ENCODE measurements at regions not wholly inside any gene's neighbourhood (a gene's known extent, or its start where the extent isn't known, plus 50 kb on each side); places are given as distances from the start of the nearest gene placed in this dataset.
"Not testable (repeated sequence)": the region's sequence is repeated elsewhere in the genome, so short reads cannot be mapped to it uniquely, and the experiment has no call there.

GRCh38 chr6:167748458-167749379 lies 78.0 kb upstream of the AFDN start:
- no peak overlapping the region for H3K27ac ChIP-seq (ENCODE audit: low read depth in 1 of 2, low read length in 1 of 2)
- no peak overlapping the region for H3K4me3 ChIP-seq (ENCODE audit: low read length in 2 of 2)
- no peaks in the 10 kb centered on the region for H3K9me3 ChIP-seq (ENCODE audit: control insufficient read depth in 2 of 2, insufficient read depth in 1 of 2, low read length in 1 of 2)
- H3K27me3 ChIP-seq (ENCODE audit: control insufficient read depth in 2 of 2, insufficient read depth in 1 of 2, low read length in 1 of 2), result no peaks in the 10 kb centered on the region
- no peak for DNase-seq (ENCODE audit: low read depth in 6 of 9, low spot score in 9 of 9)
- WGBS, result 92% methylated on average over 26 of the region's 26 CpGs
- no peaks in the 10 kb centered on the region for H3K36me3 ChIP-seq (ENCODE audit: control insufficient read depth in 2 of 2, insufficient read depth in 2 of 2, low read length in 1 of 2)
- H3K4me1 ChIP-seq (ENCODE audit: control insufficient read depth in 2 of 2, insufficient read depth in 2 of 2, low read length in 2 of 2), result no peaks in the 10 kb centered on the region

DNA sequence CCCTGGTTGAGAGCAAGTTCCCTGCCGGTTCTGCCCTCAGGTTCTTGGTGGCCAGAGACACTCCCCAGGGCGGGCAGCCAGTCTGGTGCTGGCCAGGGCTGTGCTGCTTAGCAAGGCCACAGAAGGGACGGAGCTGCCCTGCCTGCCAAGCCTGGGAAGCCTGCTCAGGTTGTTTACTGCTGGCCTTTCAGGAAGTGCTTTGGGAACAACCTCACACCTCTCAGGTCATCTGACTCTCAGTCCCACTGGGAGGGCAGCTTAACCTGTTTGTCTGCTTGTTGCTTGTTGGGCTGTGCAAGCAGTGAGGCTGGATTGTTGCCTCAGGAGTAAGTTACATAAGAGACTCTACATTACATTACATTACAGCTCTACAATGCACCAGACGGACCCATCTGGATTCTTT lies 75.8 kb upstream of the AFDN start:
- Histone ChIP-seq H3K36me3 (ENCODE audit: control insufficient read depth in 2 of 2, insufficient read depth in 2 of 2, low read length in 1 of 2) (no peaks in the 10 kb centered on the region), H3K4me1 (ENCODE audit: control insufficient read depth in 2 of 2, insufficient read depth in 2 of 2, low read length in 2 of 2) (no peaks in the 10 kb centered on the region), H3K4me3 (ENCODE audit: low read length in 2 of 2) (no peak overlapping the region), H3K9me3 (ENCODE audit: control insufficient read depth in 2 of 2, insufficient read depth in 1 of 2, low read length in 1 of 2) (no peaks in the 10 kb centered on the region), H3K27me3 (ENCODE audit: control insufficient read depth in 2 of 2, insufficient read depth in 1 of 2, low read length in 1 of 2) (no peaks in the 10 kb centered on the region), H3K27ac (ENCODE audit: low read depth in 1 of 2, low read length in 1 of 2) (no peak overlapping the region)
- no peak for DNase-seq (ENCODE audit: low read depth in 6 of 9, low spot score in 9 of 9)
- WGBS, result 93% methylated on average over 4 of the region's 4 CpGs

GRCh38 chr6:167751579-167752115 lies 75.1 kb upstream of the AFDN start:
- no peaks in the 10 kb centered on the region for H3K4me1 ChIP-seq (ENCODE audit: control insufficient read depth in 2 of 2, insufficient read depth in 2 of 2, low read length in 2 of 2)
- no peaks in the 10 kb centered on the region for H3K36me3 ChIP-seq (ENCODE audit: control insufficient read depth in 2 of 2, insufficient read depth in 2 of 2, low read length in 1 of 2)
- no peaks in the 10 kb centered on the region for H3K27me3 ChIP-seq (ENCODE audit: control insufficient read depth in 2 of 2, insufficient read depth in 1 of 2, low read length in 1 of 2)
- no peak overlapping the region for H3K4me3 ChIP-seq (ENCODE audit: low read length in 2 of 2)
- WGBS, result 49% methylated on average over 7 of the region's 7 CpGs
- DNase-seq (ENCODE audit: low read depth in 6 of 9, low spot score in 9 of 9), result no peak
- H3K27ac ChIP-seq (ENCODE audit: low read depth in 1 of 2, low read length in 1 of 2), result no peak overlapping the region
- H3K9me3 ChIP-seq (ENCODE audit: control insufficient read depth in 2 of 2, insufficient read depth in 1 of 2, low read length in 1 of 2), result no peaks in the 10 kb centered on the region

DNA sequence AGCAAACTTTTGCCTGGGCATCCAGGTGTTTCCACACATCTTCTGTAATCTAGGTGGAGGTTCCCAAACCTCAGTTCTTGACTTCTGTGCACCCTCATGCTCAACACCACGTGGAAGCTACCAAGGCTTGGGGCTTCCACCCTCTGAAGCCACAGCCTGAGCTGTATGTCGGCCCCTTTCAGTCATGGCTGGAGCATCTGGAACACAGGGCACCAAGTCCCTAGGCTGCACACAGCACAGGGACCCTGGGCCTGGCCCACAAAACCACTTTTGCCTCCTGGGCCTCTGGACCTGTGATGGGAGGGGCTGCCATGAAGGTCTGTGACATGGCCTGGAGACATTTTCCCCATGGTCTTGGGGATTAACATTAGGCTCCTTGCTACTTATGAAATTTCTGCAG lies 73.4 kb upstream of the AFDN start:
- WGBS, result 79% methylated on average over 2 of the region's 2 CpGs

DNA sequence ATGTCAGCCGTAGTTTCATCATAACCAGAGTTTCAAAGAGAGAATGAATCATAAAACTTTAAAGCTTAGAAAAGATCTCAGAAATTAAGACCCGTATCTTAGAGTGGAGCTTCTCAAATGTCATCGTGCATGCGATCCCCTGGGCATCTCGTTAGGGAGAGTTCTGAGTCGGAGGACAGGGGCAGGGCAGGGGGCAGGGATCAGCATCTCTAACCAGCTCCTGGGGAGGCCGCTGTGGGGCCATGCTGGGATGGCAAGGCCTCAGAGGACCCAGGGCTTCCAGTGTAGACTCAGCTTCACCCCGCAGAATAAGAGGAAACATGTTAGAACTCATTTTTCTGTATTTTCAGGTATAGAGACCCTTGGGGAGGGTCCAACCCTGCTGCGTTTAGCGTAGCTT lies 72.0 kb upstream of the AFDN start:
- H3K9me3 ChIP-seq (ENCODE audit: control insufficient read depth in 2 of 2, insufficient read depth in 1 of 2, low read length in 1 of 2), result no peaks in the 10 kb centered on the region
- no peak overlapping the region for H3K4me3 ChIP-seq (ENCODE audit: low read length in 2 of 2)
- DNase-seq (ENCODE audit: low read depth in 6 of 9, low spot score in 9 of 9), result no peak
- no peaks in the 10 kb centered on the region for H3K4me1 ChIP-seq (ENCODE audit: control insufficient read depth in 2 of 2, insufficient read depth in 2 of 2, low read length in 2 of 2)
- 89% methylated on average over 10 of the region's 10 CpGs for WGBS
- H3K27me3 ChIP-seq (ENCODE audit: control insufficient read depth in 2 of 2, insufficient read depth in 1 of 2, low read length in 1 of 2), result no peaks in the 10 kb centered on the region
- no peak overlapping the region for H3K27ac ChIP-seq (ENCODE audit: low read depth in 1 of 2, low read length in 1 of 2)
- no peaks in the 10 kb centered on the region for H3K36me3 ChIP-seq (ENCODE audit: control insufficient read depth in 2 of 2, insufficient read depth in 2 of 2, low read length in 1 of 2)

More for the DNA sequence above, 73.4 kb upstream of the AFDN start:
- DNase-seq (ENCODE audit: low read depth in 6 of 9, low spot score in 9 of 9); H3K27ac ChIP-seq (ENCODE audit: low read depth in 1 of 2, low read length in 1 of 2); H3K36me3 ChIP-seq (ENCODE audit: control insufficient read depth in 2 of 2, insufficient read depth in 2 of 2, low read length in 1 of 2); H3K9me3 ChIP-seq (ENCODE audit: control insufficient read depth in 2 of 2, insufficient read depth in 1 of 2, low read length in 1 of 2); H3K4me3 ChIP-seq (ENCODE audit: low read length in 2 of 2); H3K27me3 ChIP-seq (ENCODE audit: control insufficient read depth in 2 of 2, insufficient read depth in 1 of 2, low read length in 1 of 2); H3K4me1 ChIP-seq (ENCODE audit: control insufficient read depth in 2 of 2, insufficient read depth in 2 of 2, low read length in 2 of 2): not testable (repeated sequence)

DNA sequence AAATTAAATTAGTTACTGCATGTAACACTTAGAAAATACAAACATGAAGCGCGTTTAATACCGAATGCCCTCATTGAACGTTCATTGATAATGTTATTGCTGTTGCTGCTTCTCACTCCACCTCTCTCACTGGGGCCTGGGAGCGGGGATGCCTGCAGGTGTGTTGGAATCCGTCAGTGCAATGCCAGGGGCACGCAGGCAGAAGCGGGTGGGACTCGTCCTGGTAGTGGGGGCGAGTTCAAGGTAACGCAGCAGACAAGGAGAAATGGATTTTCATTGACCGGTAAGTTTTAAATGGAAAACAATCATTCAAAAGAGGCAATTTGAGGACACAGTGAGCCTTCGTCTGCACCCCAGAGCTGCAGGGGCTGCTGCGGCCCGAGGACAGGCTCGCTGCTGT lies 71.2 kb upstream of the AFDN start:
- Histone ChIP-seq H3K27me3 (ENCODE audit: control insufficient read depth in 2 of 2, insufficient read depth in 1 of 2, low read length in 1 of 2) (no peaks in the 10 kb centered on the region), H3K4me1 (ENCODE audit: control insufficient read depth in 2 of 2, insufficient read depth in 2 of 2, low read length in 2 of 2) (no peaks in the 10 kb centered on the region), H3K4me3 (ENCODE audit: low read length in 2 of 2) (no peak overlapping the region), H3K9me3 (ENCODE audit: control insufficient read depth in 2 of 2, insufficient read depth in 1 of 2, low read length in 1 of 2) (no peaks in the 10 kb centered on the region), H3K27ac (ENCODE audit: low read depth in 1 of 2, low read length in 1 of 2) (no peak overlapping the region), H3K36me3 (ENCODE audit: control insufficient read depth in 2 of 2, insufficient read depth in 2 of 2, low read length in 1 of 2) (no peaks in the 10 kb centered on the region)
- 95% methylated on average over 16 of the region's 16 CpGs for WGBS
- DNase-seq (ENCODE audit: low read depth in 6 of 9, low spot score in 9 of 9), result no peak

DNA sequence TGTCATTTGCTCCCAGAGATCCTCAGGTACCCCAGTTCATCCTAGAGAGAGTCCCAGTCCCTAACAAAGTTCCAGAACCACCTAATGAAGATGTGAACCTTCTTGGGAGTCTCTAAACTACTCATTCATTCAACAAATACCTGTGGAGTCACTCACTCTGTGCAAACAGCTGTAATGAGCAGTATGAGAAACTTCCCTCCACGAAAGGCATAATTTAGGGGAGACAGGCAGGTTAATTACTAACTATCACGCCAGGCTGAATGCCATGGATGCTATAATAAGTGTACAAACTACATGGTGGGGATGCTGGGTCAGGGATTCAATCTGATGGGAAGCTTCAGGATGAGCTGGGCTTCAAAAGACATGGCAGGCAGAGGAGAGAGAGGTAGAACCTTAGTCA lies 70.1 kb upstream of the AFDN start:
- H3K27me3 ChIP-seq (ENCODE audit: control insufficient read depth in 2 of 2, insufficient read depth in 1 of 2, low read length in 1 of 2), result no peaks in the 10 kb centered on the region
- H3K9me3 ChIP-seq (ENCODE audit: control insufficient read depth in 2 of 2, insufficient read depth in 1 of 2, low read length in 1 of 2), result no peaks in the 10 kb centered on the region
- 92% methylated on average over 2 of the region's 2 CpGs for WGBS
- H3K27ac ChIP-seq (ENCODE audit: low read depth in 1 of 2, low read length in 1 of 2), result no peak overlapping the region
- no peaks in the 10 kb centered on the region for H3K36me3 ChIP-seq (ENCODE audit: control insufficient read depth in 2 of 2, insufficient read depth in 2 of 2, low read length in 1 of 2)
- H3K4me1 ChIP-seq (ENCODE audit: control insufficient read depth in 2 of 2, insufficient read depth in 2 of 2, low read length in 2 of 2), result no peaks in the 10 kb centered on the region
- DNase-seq (ENCODE audit: low read depth in 6 of 9, low spot score in 9 of 9), result no peak
- H3K4me3 ChIP-seq (ENCODE audit: low read length in 2 of 2), result no peak overlapping the region

DNA sequence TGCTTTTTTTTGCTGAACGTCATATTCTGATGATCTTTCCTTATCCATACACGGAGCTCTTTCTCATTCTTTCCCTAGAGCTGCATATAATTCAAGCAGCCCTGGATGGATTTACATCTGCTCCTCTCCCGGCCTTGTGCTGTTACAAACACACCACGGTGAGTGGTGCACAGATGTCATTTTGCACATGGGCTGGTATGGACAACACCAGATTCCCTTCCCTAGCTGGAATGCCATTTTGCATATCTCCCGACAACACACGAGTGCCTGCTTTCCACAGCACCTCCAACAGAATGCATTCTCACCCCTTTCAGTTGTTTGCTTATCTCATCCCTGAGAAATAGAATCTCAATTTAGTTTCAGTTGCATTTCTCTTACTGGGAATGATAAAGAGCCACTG lies 69.5 kb upstream of the AFDN start:
- H3K4me1 ChIP-seq (ENCODE audit: control insufficient read depth in 2 of 2, insufficient read depth in 2 of 2, low read length in 2 of 2), result no peaks in the 10 kb centered on the region
- 94% methylated on average over 6 of the region's 6 CpGs for WGBS
- no peak overlapping the region for H3K4me3 ChIP-seq (ENCODE audit: low read length in 2 of 2)
- no peaks in the 10 kb centered on the region for H3K36me3 ChIP-seq (ENCODE audit: control insufficient read depth in 2 of 2, insufficient read depth in 2 of 2, low read length in 1 of 2)
- no peaks in the 10 kb centered on the region for H3K27me3 ChIP-seq (ENCODE audit: control insufficient read depth in 2 of 2, insufficient read depth in 1 of 2, low read length in 1 of 2)
- no peaks in the 10 kb centered on the region for H3K9me3 ChIP-seq (ENCODE audit: control insufficient read depth in 2 of 2, insufficient read depth in 1 of 2, low read length in 1 of 2)
- DNase-seq (ENCODE audit: low read depth in 6 of 9, low spot score in 9 of 9), result no peak
- no peak overlapping the region for H3K27ac ChIP-seq (ENCODE audit: low read depth in 1 of 2, low read length in 1 of 2)

DNA sequence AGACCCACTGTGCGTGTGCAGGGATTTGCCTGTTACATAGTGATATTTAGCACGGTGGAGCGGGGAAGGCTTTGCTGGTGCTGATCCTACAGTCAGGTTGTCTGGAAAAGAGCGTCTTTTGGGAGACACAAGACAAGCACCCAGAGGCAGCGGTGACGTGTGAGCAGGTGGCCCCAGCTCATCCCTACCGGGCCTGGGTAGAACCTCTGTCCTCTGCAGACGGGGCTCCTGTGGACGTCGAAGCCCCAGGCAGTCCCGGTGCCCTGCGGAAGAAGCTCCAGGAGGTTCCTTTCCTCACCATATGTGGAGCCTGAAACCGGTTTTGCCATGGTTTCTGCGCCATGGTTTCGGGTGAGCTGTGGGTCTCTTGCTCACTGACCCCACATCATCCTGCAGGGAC lies 68.9 kb upstream of the AFDN start:
- no peaks in the 10 kb centered on the region for H3K4me1 ChIP-seq (ENCODE audit: control insufficient read depth in 2 of 2, insufficient read depth in 2 of 2, low read length in 2 of 2)
- DNase-seq (ENCODE audit: low read depth in 6 of 9, low spot score in 9 of 9), result no peak
- no peaks in the 10 kb centered on the region for H3K27me3 ChIP-seq (ENCODE audit: control insufficient read depth in 2 of 2, insufficient read depth in 1 of 2, low read length in 1 of 2)
- no peak overlapping the region for H3K4me3 ChIP-seq (ENCODE audit: low read length in 2 of 2)
- no peaks in the 10 kb centered on the region for H3K9me3 ChIP-seq (ENCODE audit: control insufficient read depth in 2 of 2, insufficient read depth in 1 of 2, low read length in 1 of 2)
- H3K27ac ChIP-seq (ENCODE audit: low read depth in 1 of 2, low read length in 1 of 2), result no peak overlapping the region
- WGBS, result 94% methylated on average over 15 of the region's 15 CpGs
- H3K36me3 ChIP-seq (ENCODE audit: control insufficient read depth in 2 of 2, insufficient read depth in 2 of 2, low read length in 1 of 2), result no peaks in the 10 kb centered on the region
